Endodermal cell (in vitro differentiated cells): ENCODE measurements at regions not wholly inside any gene's neighbourhood (a gene's known extent, or its start where the extent isn't known, plus 50 kb on each side); places are given as distances from the start of the nearest gene placed in this dataset.

ENCODE experiments used
- DNase-seq: peaks from one replicate; pipeline ENCODE4 v3.0.0-alpha.2; 2017
- H3K27ac ChIP-seq: 2 replicates; pipeline ENCODE4 v1.5.1; 2013; ENCODE audit warnings: mild to moderate bottlenecking, low read depth, low read length, moderate library complexity
- H3K27me3 ChIP-seq: 2 replicates; pipeline ENCODE4 v1.6.1; 2013; ENCODE audit warnings: mild to moderate bottlenecking, low read length, moderate library complexity; ENCODE audit not compliant: insufficient read depth, control insufficient read depth, poor library complexity, severe bottlenecking
- H3K36me3 ChIP-seq: 2 replicates; pipeline ENCODE4 v1.7.0; 2013; ENCODE audit warnings: mild to moderate bottlenecking, low read length, moderate library complexity; ENCODE audit not compliant: control insufficient read depth, insufficient read depth
- H3K4me1 ChIP-seq: one replicate; pipeline ENCODE4 v1.7.0; 2013; ENCODE audit warnings: low read length; ENCODE audit not compliant: control insufficient read depth, insufficient read depth
- H3K4me3 ChIP-seq: 2 replicates; pipeline ENCODE4 v1.5.1; 2013; ENCODE audit warnings: mild to moderate bottlenecking, low read length, moderate library complexity
- H3K9ac ChIP-seq: 2 replicates; pipeline ENCODE4 v1.6.1; 2013; ENCODE audit warnings: mild to moderate bottlenecking, low read length, moderate library complexity; ENCODE audit not compliant: poor library complexity, severe bottlenecking; ENCODE audit errors: extremely low read depth
- H3K9me3 ChIP-seq: 2 replicates; pipeline ENCODE4 v1.6.1; 2013; ENCODE audit warnings: mild to moderate bottlenecking, low read length, moderate library complexity; ENCODE audit not compliant: control insufficient read depth
- H3K27ac Mint-ChIP-seq: 2 replicates; pipeline ENCODE4 v1.8.0; 2020; ENCODE audit warnings: mixed read lengths
- H3K27me3 Mint-ChIP-seq: 2 replicates; pipeline ENCODE4 v1.8.0; 2021; ENCODE audit warnings: mild to moderate bottlenecking, mixed read lengths; ENCODE audit not compliant: insufficient read depth
- H3K36me3 Mint-ChIP-seq: 2 replicates; pipeline ENCODE4 v1.8.0; 2020; ENCODE audit warnings: low read depth, mixed read lengths
- H3K4me1 Mint-ChIP-seq: 2 replicates; pipeline ENCODE4 v1.8.0; 2020; ENCODE audit warnings: mixed read lengths
- H3K4me3 Mint-ChIP-seq: 2 replicates; pipeline ENCODE4 v1.8.0; 2020; ENCODE audit warnings: mild to moderate bottlenecking, moderate library complexity, mixed read lengths
- H3K9me3 Mint-ChIP-seq: 2 replicates; pipeline ENCODE4 v1.8.0; 2020; ENCODE audit warnings: mild to moderate bottlenecking, mixed read lengths
- CTCF ChIP-seq: fragments of 200-600 bp; sonication (generic); conservative IDR thresholded peaks from 2 replicates; pipeline ENCODE4 v1.5.0; 2021; ENCODE audit warnings: antibody characterized with exemption, mild to moderate bottlenecking
- WGBS, 2 experiments: methylation state at CpG; one replicate each; pipeline versions ENCODE4 v1.1.5 to v1.1.7; 2013; ENCODE audit warnings: missing lambda C conversion rate in 2 of 2, mixed read lengths in 1 of 2; ENCODE audit not compliant: insufficient coverage in 1 of 2, insufficient read length in 1 of 2; 5-methylcytosine and 5-hydroxymethylcytosine counted together

- Histone ChIP-seq H3K4me3 (no peak overlapping the region), H3K36me3 (no peaks in the 10 kb centered on the region), H3K9me3 (no peaks in the 10 kb centered on the region), H3K4me1 (no peaks in the 10 kb centered on the region), H3K27me3 (no peaks in the 10 kb centered on the region), H3K9ac (no peak overlapping the region), H3K27ac (no peak overlapping the region)
- Mint-ChIP-seq H3K4me3 (no peak overlapping the region), H3K27ac (no peak overlapping the region), H3K36me3 (no peaks in the 10 kb centered on the region), H3K4me1 (peaks cover 1% of the 10 kb centered on the region), H3K27me3 (peaks cover 4% of the 10 kb centered on the region), H3K9me3 (peaks cover 9% of the 10 kb centered on the region)
- peak; percentile 69 for TF ChIP-seq CTCF
- peak; percentile 90 for DNase-seq
- WGBS, 2 experiments, result 62 to 72% methylated on average over 5 to 12 of the region's 14 CpGs
These were observed 198.0 kb upstream of the MKI67 start for GRCh38 chr10:128324058-128324827.

- no peak for DNase-seq
- Mint-ChIP-seq H3K27ac (no peak overlapping the region), H3K27me3 (peaks cover 4% of the 10 kb centered on the region), H3K9me3 (peaks cover 9% of the 10 kb centered on the region), H3K4me3 (no peak overlapping the region), H3K4me1 (peaks cover 1% of the 10 kb centered on the region), H3K36me3 (no peaks in the 10 kb centered on the region)
- H3K4me1 ChIP-seq, result no peaks in the 10 kb centered on the region
- no peak overlapping the region for H3K4me3 ChIP-seq
- H3K9ac ChIP-seq, result no peak overlapping the region
- H3K27me3 ChIP-seq, result no peaks in the 10 kb centered on the region
- H3K36me3 ChIP-seq, result no peaks in the 10 kb centered on the region
- TF ChIP-seq CTCF, result no peak
- H3K27ac ChIP-seq, result no peak overlapping the region
- WGBS, 2 experiments, result 91 to 96% methylated on average over 5 to 9 of the region's 9 CpGs
- no peaks in the 10 kb centered on the region for H3K9me3 ChIP-seq
These were observed 199.6 kb upstream of the MKI67 start for GRCh38 chr10:128325788-128326187.

GRCh38 chr10:128326251-128326650, 200.0 kb upstream of the MKI67 start:
- no peak overlapping the region for H3K9ac ChIP-seq
- H3K4me1 Mint-ChIP-seq, result peaks cover 1% of the 10 kb centered on the region

More at GRCh38 chr10:128326251-128326650, 200.0 kb upstream of the MKI67 start:
- Histone ChIP-seq H3K27ac (no peak overlapping the region), H3K4me3 (no peak overlapping the region), H3K9me3 (no peaks in the 10 kb centered on the region), H3K27me3 (no peaks in the 10 kb centered on the region), H3K4me1 (no peaks in the 10 kb centered on the region), H3K36me3 (no peaks in the 10 kb centered on the region)
- WGBS, 2 experiments, result 93 to 96% methylated on average over 7 to 19 of the region's 19 CpGs
- Mint-ChIP-seq H3K36me3 (no peaks in the 10 kb centered on the region), H3K4me3 (no peak overlapping the region), H3K9me3 (peaks cover 9% of the 10 kb centered on the region), H3K27me3 (peaks cover 4% of the 10 kb centered on the region), H3K27ac (no peak overlapping the region)
- no peak for TF ChIP-seq CTCF
- no peak for DNase-seq
